IPS-15b (cell line): ENCODE measurements at regions not wholly inside any gene's neighbourhood (a gene's known extent, or its start where the extent isn't known, plus 50 kb on each side); places are given as distances from the start of the nearest gene placed in this dataset.

Experiments used
- H3K27me3 ChIP-seq: one replicate; pipeline ENCODE4 v1.6.1; 2013; ENCODE audit warnings: low read length; ENCODE audit not compliant: control insufficient read depth, insufficient read depth
- H3K36me3 ChIP-seq: one replicate; pipeline ENCODE4 v1.6.1; 2013; ENCODE audit warnings: low read length; ENCODE audit not compliant: control insufficient read depth, insufficient read depth
- H3K4me1 ChIP-seq: one replicate; pipeline ENCODE4 v1.6.1; 2013; ENCODE audit warnings: mild to moderate bottlenecking, low read length; ENCODE audit not compliant: control insufficient read depth, insufficient read depth
- H3K4me3 ChIP-seq: one replicate; pipeline ENCODE4 v1.5.1; 2013; ENCODE audit warnings: low read depth, low read length
- H3K9ac ChIP-seq: one replicate; pipeline ENCODE4 v1.6.1; 2013; ENCODE audit warnings: low read depth, mild to moderate bottlenecking, low read length
- H3K9me3 ChIP-seq: one replicate; pipeline ENCODE4 v1.6.1; 2013; ENCODE audit warnings: mild to moderate bottlenecking, low read length; ENCODE audit not compliant: control insufficient read depth, insufficient read depth

GRCh38 chr4:19134685-19135084 is 1113.1 kb upstream of the LCORL start:
- peaks cover 3% of the 10 kb centered on the region for H3K4me1 ChIP-seq
- no peaks in the 10 kb centered on the region for H3K27me3 ChIP-seq
- no peaks in the 10 kb centered on the region for H3K36me3 ChIP-seq
- no peak overlapping the region for H3K9ac ChIP-seq
- no peak overlapping the region for H3K4me3 ChIP-seq
- no peaks in the 10 kb centered on the region for H3K9me3 ChIP-seq

GRCh38 chr4:19133315-19133714 is 1111.8 kb upstream of the LCORL start:
- no peaks in the 10 kb centered on the region for H3K27me3 ChIP-seq
- no peak overlapping the region for H3K9ac ChIP-seq
- no peaks in the 10 kb centered on the region for H3K36me3 ChIP-seq
- no peaks in the 10 kb centered on the region for H3K9me3 ChIP-seq
- no peak overlapping the region for H3K4me3 ChIP-seq
- H3K4me1 ChIP-seq, result peaks cover 3% of the 10 kb centered on the region

GRCh38 chr4:19130866-19131265 is 1109.3 kb upstream of the LCORL start:
- Histone ChIP-seq H3K4me1 (peaks cover 3% of the 10 kb centered on the region), H3K27me3 (no peaks in the 10 kb centered on the region), H3K36me3 (no peaks in the 10 kb centered on the region), H3K9ac (no peak overlapping the region), H3K4me3 (no peak overlapping the region), H3K9me3 (no peaks in the 10 kb centered on the region)

- Histone ChIP-seq H3K9me3 (no peaks in the 10 kb centered on the region), H3K4me3 (no peak overlapping the region), H3K27me3 (no peaks in the 10 kb centered on the region), H3K36me3 (no peaks in the 10 kb centered on the region), H3K4me1 (peaks cover 3% of the 10 kb centered on the region), H3K9ac (no peak overlapping the region)
These were observed 1106.6 kb upstream of the LCORL start for GRCh38 chr4:19128176-19128575.

- no peaks in the 10 kb centered on the region for H3K4me1 ChIP-seq
- no peaks in the 10 kb centered on the region for H3K36me3 ChIP-seq
- no peaks in the 10 kb centered on the region for H3K9me3 ChIP-seq
- no peaks in the 10 kb centered on the region for H3K27me3 ChIP-seq
- no peak overlapping the region for H3K4me3 ChIP-seq
- no peak overlapping the region for H3K9ac ChIP-seq
These were observed 1105.3 kb upstream of the LCORL start for GRCh38 chr4:19126903-19127302.

- H3K36me3 ChIP-seq, result no peaks in the 10 kb centered on the region
- no peak overlapping the region for H3K4me3 ChIP-seq
- H3K27me3 ChIP-seq, result no peaks in the 10 kb centered on the region
- H3K9ac ChIP-seq, result no peak overlapping the region
- H3K4me1 ChIP-seq, result no peaks in the 10 kb centered on the region
- no peaks in the 10 kb centered on the region for H3K9me3 ChIP-seq
These were observed 1102.1 kb upstream of the LCORL start for GRCh38 chr4:19123681-19124080.

GRCh38 chr4:19119904-19120560 is 1098.5 kb upstream of the LCORL start:
- H3K9me3 ChIP-seq, result no peaks in the 10 kb centered on the region
- no peak overlapping the region for H3K4me3 ChIP-seq
- no peaks in the 10 kb centered on the region for H3K27me3 ChIP-seq
- no peaks in the 10 kb centered on the region for H3K36me3 ChIP-seq
- H3K9ac ChIP-seq, result no peak overlapping the region
- no peaks in the 10 kb centered on the region for H3K4me1 ChIP-seq

GRCh38 chr4:19117022-19117421 is 1095.5 kb upstream of the LCORL start:
- Histone ChIP-seq H3K4me3 (no peak overlapping the region), H3K4me1 (no peaks in the 10 kb centered on the region), H3K36me3 (no peaks in the 10 kb centered on the region), H3K9me3 (no peaks in the 10 kb centered on the region), H3K9ac (no peak overlapping the region), H3K27me3 (no peaks in the 10 kb centered on the region)

GRCh38 chr4:19104176-19104575 is 1082.6 kb upstream of the LCORL start:
- Histone ChIP-seq H3K4me1 (no peaks in the 10 kb centered on the region), H3K36me3 (no peaks in the 10 kb centered on the region), H3K27me3 (no peaks in the 10 kb centered on the region), H3K9ac (no peak overlapping the region), H3K4me3 (no peak overlapping the region), H3K9me3 (no peaks in the 10 kb centered on the region)

- H3K27me3 ChIP-seq, result no peaks in the 10 kb centered on the region
- no peaks in the 10 kb centered on the region for H3K4me1 ChIP-seq
- H3K9me3 ChIP-seq, result no peaks in the 10 kb centered on the region
- no peaks in the 10 kb centered on the region for H3K36me3 ChIP-seq
- H3K4me3 ChIP-seq, result no peak overlapping the region
- H3K9ac ChIP-seq, result no peak overlapping the region
These were observed 1074.0 kb upstream of the LCORL start for GRCh38 chr4:19095491-19096046.

- Histone ChIP-seq H3K4me3 (no peak overlapping the region), H3K9ac (no peak overlapping the region), H3K9me3 (no peaks in the 10 kb centered on the region), H3K4me1 (no peaks in the 10 kb centered on the region), H3K36me3 (no peaks in the 10 kb centered on the region), H3K27me3 (no peaks in the 10 kb centered on the region)
These were observed 1072.4 kb upstream of the LCORL start for GRCh38 chr4:19093951-19094350.

GRCh38 chr4:19092797-19093196 is 1071.2 kb upstream of the LCORL start:
- H3K4me1 ChIP-seq, result no peaks in the 10 kb centered on the region
- no peaks in the 10 kb centered on the region for H3K9me3 ChIP-seq
- no peaks in the 10 kb centered on the region for H3K27me3 ChIP-seq
- no peak overlapping the region for H3K9ac ChIP-seq
- H3K4me3 ChIP-seq, result no peak overlapping the region
- no peaks in the 10 kb centered on the region for H3K36me3 ChIP-seq
